Progenitor cell of endocrine pancreas (in vitro differentiated cells): ENCODE measurements at regions not wholly inside any gene's neighbourhood (a gene's known extent, or its start where the extent isn't known, plus 50 kb on each side); places are given as distances from the start of the nearest gene placed in this dataset.
"Not testable (repeated sequence)": the region's sequence is repeated elsewhere in the genome, so short reads cannot be mapped to it uniquely, and the experiment has no call there.

Experiments
- DNase-seq: peaks from one replicate; pipeline ENCODE4 v3.0.0; 2021; ENCODE audit warnings: low spot score; ENCODE audit not compliant: unreplicated experiment
- H3K27ac Mint-ChIP-seq: 2 replicates; pipeline ENCODE4 v1.8.0; 2021; ENCODE audit warnings: mild to moderate bottlenecking, moderate library complexity, mixed read lengths
- H3K27me3 Mint-ChIP-seq: 2 replicates; pipeline ENCODE4 v1.8.0; 2021; ENCODE audit warnings: mixed read lengths
- H3K36me3 Mint-ChIP-seq: 2 replicates; pipeline ENCODE4 v1.8.0; 2022; ENCODE audit warnings: mixed read lengths; ENCODE audit not compliant: insufficient read depth
- H3K4me1 Mint-ChIP-seq: 2 replicates; pipeline ENCODE4 v1.8.0; 2021; ENCODE audit warnings: low read depth, mixed read lengths
- H3K4me3 Mint-ChIP-seq: 2 replicates; pipeline ENCODE4 v1.8.0; 2021; ENCODE audit warnings: low read depth, mild to moderate bottlenecking, moderate library complexity, mixed read lengths
- H3K9me3 Mint-ChIP-seq: 2 replicates; pipeline ENCODE4 v1.8.0; 2021; ENCODE audit warnings: low read depth, mixed read lengths
- TF ChIP-seq, protein P1 (sequence below): fragments of 200-600 bp; sonication (generic); IDR thresholded peaks from one replicate; pipeline ENCODE4 v1.5.0; 2021; ENCODE audit warnings: antibody characterized with exemption, mild to moderate bottlenecking; ENCODE audit not compliant: unreplicated experiment

DNA sequence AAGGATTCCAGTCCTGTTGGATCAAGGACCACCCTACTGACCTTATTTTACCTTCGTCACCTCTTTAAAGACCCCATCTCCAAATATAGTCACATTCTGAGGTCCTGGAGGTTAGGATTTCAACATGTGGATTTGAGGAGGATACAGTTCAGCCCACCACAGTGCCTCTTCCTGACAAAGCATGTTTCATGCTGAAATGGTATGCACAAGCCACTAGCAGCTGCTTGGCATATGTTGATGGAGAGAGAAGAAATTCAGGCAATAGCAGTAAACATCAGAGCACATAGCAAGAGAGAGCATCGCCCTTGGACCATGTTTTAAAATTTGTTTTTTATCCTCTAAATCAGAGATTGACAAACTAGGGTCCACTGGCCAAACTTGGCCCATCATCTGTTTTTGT lies 172.1 kb downstream of the PRKX start:
- H3K9me3 Mint-ChIP-seq = no peaks in the 10 kb centered on the region
- no peak for DNase-seq
- TF ChIP-seq, protein P1, sequence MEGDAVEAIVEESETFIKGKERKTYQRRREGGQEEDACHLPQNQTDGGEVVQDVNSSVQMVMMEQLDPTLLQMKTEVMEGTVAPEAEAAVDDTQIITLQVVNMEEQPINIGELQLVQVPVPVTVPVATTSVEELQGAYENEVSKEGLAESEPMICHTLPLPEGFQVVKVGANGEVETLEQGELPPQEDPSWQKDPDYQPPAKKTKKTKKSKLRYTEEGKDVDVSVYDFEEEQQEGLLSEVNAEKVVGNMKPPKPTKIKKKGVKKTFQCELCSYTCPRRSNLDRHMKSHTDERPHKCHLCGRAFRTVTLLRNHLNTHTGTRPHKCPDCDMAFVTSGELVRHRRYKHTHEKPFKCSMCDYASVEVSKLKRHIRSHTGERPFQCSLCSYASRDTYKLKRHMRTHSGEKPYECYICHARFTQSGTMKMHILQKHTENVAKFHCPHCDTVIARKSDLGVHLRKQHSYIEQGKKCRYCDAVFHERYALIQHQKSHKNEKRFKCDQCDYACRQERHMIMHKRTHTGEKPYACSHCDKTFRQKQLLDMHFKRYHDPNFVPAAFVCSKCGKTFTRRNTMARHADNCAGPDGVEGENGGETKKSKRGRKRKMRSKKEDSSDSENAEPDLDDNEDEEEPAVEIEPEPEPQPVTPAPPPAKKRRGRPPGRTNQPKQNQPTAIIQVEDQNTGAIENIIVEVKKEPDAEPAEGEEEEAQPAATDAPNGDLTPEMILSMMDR = no peak
- H3K27ac Mint-ChIP-seq = no peak overlapping the region
- no peaks in the 10 kb centered on the region for H3K4me1 Mint-ChIP-seq
- H3K4me3 Mint-ChIP-seq = no peak overlapping the region
- no peaks in the 10 kb centered on the region for H3K27me3 Mint-ChIP-seq
- H3K36me3 Mint-ChIP-seq = no peaks in the 10 kb centered on the region

DNA sequence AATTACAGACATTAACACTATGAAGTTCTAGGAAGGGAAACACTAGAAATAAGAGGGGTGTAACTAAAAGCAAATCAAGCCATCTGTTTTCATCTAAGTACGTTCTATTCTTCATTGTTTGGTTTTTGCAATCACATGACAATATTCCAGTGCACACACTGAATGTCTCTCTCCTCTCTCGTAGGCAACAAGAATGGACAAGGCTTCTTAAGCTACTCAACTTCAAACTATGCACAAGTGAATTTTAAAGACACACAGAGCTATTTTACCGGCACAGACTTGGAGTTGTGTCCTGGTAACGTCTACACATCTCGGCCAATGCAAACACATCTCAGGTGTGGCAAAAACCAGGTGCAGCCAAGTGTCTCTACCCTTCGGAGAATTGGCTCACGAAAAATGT lies 173.3 kb downstream of the PRKX start:
- Mint-ChIP-seq H3K4me1 (no peaks in the 10 kb centered on the region), H3K9me3 (no peaks in the 10 kb centered on the region), H3K36me3 (no peaks in the 10 kb centered on the region), H3K4me3 (no peak overlapping the region), H3K27ac (no peak overlapping the region), H3K27me3 (no peaks in the 10 kb centered on the region)
- TF ChIP-seq, protein P1 = no peak
- no peak for DNase-seq

DNA sequence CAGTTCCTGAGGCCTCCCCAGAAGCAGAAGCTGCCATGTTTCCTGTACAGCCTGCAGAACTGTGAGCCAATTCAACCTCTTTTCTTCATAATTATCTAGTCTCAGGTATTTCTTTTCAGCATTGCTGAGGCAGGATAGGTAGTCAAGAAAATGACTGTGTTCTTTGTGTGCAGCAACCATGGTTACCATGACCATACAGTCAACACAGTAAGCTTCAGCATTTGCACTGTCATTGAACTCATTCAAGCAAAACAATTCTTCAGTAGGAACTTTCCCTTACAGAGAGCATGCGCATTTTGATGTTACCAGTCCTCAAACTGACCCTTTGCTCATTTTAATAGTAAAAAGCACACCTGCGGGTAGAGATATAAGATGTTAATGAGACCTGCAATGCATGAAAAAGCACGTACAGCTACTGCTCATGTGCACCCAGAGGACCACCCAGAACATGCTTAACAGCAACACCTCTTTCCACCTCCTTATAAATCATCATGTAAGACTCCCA lies 180.8 kb downstream of the PRKX start:
- TF ChIP-seq, protein P1 = no peak
- DNase-seq = no peak
- H3K27ac Mint-ChIP-seq = no peak overlapping the region
- H3K4me3 Mint-ChIP-seq = no peak overlapping the region
- H3K9me3 Mint-ChIP-seq = no peaks in the 10 kb centered on the region
- H3K27me3 Mint-ChIP-seq = no peaks in the 10 kb centered on the region
- peaks cover 2% of the 10 kb centered on the region for H3K4me1 Mint-ChIP-seq
- no peaks in the 10 kb centered on the region for H3K36me3 Mint-ChIP-seq

DNA sequence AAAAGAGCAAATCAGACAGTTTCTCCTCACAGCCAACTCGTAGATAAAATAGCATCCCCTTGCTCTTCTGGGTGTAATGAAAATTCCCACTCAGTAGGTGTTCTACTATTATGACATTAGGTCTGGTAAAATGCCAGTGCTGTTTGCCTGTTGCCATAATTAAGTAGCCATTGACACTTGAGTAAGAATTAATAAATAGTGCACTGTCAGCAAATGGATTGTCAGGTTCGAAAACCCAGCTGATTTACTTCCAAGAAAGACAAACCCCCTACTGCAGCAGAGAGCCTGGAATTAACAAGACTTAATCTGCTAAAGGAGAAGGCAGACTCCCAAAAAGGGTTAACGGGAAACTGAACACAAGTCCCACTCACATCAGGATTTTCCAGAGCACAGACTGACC lies 182.0 kb downstream of the PRKX start:
- H3K4me3 Mint-ChIP-seq, H3K4me1 Mint-ChIP-seq, H3K27me3 Mint-ChIP-seq, DNase-seq, H3K36me3 Mint-ChIP-seq, H3K27ac Mint-ChIP-seq, H3K9me3 Mint-ChIP-seq: not testable (repeated sequence)

DNA sequence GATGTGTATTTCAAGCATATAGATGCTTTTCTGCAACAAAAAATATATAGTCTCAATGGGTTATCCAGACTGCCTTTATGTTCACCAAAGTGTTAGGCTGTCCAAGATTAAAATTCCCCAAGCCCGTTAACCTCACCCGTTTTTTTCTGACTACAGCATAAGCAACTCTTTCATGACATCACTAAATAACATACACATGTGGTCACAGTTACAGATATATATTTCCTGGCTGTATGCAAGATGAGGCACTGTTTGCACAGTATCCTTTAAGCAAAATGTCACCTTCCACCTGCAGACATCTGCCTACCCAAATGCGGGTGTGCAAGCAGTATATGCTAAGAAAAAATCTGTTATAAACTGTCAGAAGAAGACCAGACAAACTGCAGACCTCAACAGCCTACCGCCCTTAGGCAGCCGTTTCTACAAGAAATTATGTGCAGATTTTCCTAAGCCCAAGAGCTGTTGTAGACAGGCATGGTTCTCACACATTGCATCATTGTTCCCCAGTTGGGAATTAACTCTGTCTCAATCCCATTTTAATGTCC lies 183.1 kb upstream of the MXRA5 start:
- Mint-ChIP-seq H3K27me3 (no peaks in the 10 kb centered on the region), H3K4me3 (no peak overlapping the region), H3K9me3 (no peaks in the 10 kb centered on the region), H3K4me1 (peaks cover 2% of the 10 kb centered on the region), H3K27ac (no peak overlapping the region), H3K36me3 (no peaks in the 10 kb centered on the region)
- DNase-seq = no peak
- TF ChIP-seq, protein P1 = no peak

DNA sequence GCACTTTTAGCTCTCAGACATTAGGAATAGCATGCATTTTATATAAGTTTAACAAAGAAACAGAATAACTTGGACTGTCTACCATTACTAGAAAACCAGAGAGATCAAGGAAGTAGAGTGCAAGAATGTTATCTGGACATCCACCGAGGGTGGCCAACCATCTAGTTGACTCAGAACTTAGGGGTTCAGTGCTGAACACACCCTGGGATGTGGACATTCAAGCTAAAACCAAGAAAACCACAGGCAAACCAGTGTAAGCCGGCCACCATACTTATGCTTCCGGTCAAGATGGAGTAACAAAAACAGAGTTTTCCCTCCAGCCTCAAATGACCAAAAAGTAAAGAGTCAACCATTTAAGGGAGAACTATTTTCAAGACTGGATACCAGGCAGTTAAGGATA lies 181.4 kb upstream of the MXRA5 start:
- no peak for DNase-seq
- Mint-ChIP-seq H3K4me1 (peaks cover 2% of the 10 kb centered on the region), H3K9me3 (no peaks in the 10 kb centered on the region), H3K4me3 (no peak overlapping the region), H3K27me3 (no peaks in the 10 kb centered on the region), H3K36me3 (no peaks in the 10 kb centered on the region), H3K27ac (no peak overlapping the region)
- TF ChIP-seq, protein P1 = no peak
